Left ventricle myocardium inferior (tissue), 1 donor: ENCODE measurements at regions not wholly inside any gene's neighbourhood (a gene's known extent, or its start where the extent isn't known, plus 50 kb on each side); places are given as distances from the start of the nearest gene placed in this dataset.

Experiments
- DNase-seq: peaks from one replicate; pipeline ENCODE4 v3.0.0-alpha.2; 2020
- H3K27ac ChIP-seq: fragments of 200-600 bp; replicated peaks from 2 replicates; pipeline ENCODE4 v1.8.0; 2021
- H3K27me3 ChIP-seq: fragments of 200-600 bp; 2 replicates; pipeline ENCODE4 v1.8.0; 2021; ENCODE audit warnings: low read depth
- H3K36me3 ChIP-seq: fragments of 200-600 bp; 2 replicates; pipeline ENCODE4 v1.8.0; 2021
- H3K4me1 ChIP-seq: fragments of 200-600 bp; 2 replicates; pipeline ENCODE4 v1.8.0; 2021
- H3K4me3 ChIP-seq: fragments of 200-600 bp; 2 replicates; pipeline ENCODE4 v1.8.0; 2021; ENCODE audit warnings: mild to moderate bottlenecking, moderate library complexity
- H3K9me3 ChIP-seq: fragments of 200-600 bp; replicated peaks from 2 replicates; pipeline ENCODE4 v1.8.0; 2021
- intact Hi-C: fragments of 100-400 bp; cut with micrococcal nuclease; formaldehyde crosslinking; loops from one replicate; pipeline ENCODE4 v1.11.0; 2022
- TF ChIP-seq, protein P1 (sequence below): fragments of 200-600 bp; IDR thresholded peaks from 2 replicates; pipeline ENCODE4 v1.8.0; 2021; ENCODE audit warnings: antibody characterized with exemption, mild to moderate bottlenecking, borderline replicate concordance
- donor health status: DM: no; HTN: yes; CAD: no; lungs with severe emphysema.

DNA sequence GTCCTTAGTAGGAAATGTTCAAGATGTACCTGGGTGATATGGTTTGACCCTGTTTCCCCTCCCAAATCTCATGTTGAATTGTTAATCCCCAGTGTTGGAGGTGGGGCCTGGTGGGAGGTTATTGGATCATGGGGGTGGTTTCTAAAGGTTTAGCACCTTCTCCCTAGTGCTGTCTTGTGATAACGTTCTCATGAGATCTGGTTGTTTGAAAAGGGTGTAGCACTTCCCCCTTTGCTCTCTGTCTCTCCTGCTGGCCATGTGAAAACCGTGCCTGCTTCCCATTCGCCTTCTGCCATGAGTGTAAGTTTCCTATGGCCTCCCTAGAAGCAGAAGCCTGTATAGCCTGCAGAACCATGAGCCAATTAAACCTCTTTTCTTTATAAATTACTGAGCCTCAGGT, 353.0 kb upstream of the SFSWAP start:
- no peak overlapping the region for H3K27ac ChIP-seq
- H3K27me3 ChIP-seq: peaks cover 50% of the 10 kb centered on the region
- intact Hi-C loops: no loop called here
- no peaks in the 10 kb centered on the region for H3K4me1 ChIP-seq
- no peak for DNase-seq
- no peaks in the 10 kb centered on the region for H3K36me3 ChIP-seq
- peaks cover 6% of the 10 kb centered on the region for H3K9me3 ChIP-seq
- TF ChIP-seq, protein P1, sequence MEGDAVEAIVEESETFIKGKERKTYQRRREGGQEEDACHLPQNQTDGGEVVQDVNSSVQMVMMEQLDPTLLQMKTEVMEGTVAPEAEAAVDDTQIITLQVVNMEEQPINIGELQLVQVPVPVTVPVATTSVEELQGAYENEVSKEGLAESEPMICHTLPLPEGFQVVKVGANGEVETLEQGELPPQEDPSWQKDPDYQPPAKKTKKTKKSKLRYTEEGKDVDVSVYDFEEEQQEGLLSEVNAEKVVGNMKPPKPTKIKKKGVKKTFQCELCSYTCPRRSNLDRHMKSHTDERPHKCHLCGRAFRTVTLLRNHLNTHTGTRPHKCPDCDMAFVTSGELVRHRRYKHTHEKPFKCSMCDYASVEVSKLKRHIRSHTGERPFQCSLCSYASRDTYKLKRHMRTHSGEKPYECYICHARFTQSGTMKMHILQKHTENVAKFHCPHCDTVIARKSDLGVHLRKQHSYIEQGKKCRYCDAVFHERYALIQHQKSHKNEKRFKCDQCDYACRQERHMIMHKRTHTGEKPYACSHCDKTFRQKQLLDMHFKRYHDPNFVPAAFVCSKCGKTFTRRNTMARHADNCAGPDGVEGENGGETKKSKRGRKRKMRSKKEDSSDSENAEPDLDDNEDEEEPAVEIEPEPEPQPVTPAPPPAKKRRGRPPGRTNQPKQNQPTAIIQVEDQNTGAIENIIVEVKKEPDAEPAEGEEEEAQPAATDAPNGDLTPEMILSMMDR: no peak
- no peak overlapping the region for H3K4me3 ChIP-seq

DNA sequence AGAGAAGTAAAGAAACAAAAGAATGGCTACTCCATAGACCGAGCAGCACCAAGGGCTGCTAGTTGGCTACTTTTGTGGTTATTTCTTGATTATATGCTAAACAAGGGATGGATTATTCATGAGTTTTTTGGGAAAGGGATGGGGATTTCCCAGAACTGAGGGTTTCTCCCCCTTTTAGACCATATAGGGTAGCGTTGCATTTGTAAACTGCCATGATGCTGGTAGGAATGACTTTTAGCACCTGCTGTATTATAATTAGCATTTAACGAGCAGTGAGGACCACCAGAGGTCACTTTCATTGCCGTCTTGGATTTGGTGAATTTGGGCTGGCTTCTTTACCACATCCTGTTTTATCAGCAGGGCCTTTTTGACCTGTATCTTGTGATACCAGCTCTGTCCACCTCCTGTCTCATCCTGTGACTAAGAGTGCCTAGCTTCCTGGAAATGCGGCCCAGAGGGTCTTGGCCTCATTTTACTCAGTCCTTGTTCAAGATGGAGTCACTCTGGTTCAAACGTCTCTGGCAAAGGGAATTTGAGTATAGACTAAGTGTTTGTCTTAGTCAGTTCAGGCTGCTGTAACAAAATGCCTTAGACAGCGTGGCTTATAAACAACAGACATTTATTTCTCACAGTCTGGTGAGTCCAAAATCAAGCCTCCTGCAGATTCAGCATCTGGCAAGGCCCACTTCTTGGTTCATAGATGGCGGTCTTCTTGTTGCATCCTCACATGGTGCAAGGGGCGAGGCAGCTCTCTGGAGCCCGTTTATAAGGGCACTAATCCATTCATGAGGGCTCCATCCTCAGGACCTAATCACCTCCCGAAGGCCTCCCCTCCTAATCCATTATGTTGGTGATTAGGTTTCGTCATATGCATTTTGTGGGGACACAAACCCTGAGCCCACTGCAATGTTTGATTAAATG, 348.3 kb upstream of the SFSWAP start:
- no peaks in the 10 kb centered on the region for H3K4me1 ChIP-seq
- no peak overlapping the region for H3K4me3 ChIP-seq
- TF ChIP-seq, protein P1: no peak
- H3K9me3 ChIP-seq: peaks cover 9% of the 10 kb centered on the region
- no peak overlapping the region for H3K27ac ChIP-seq
- peaks cover 31% of the 10 kb centered on the region for H3K27me3 ChIP-seq
- no peak for DNase-seq
- H3K36me3 ChIP-seq: no peaks in the 10 kb centered on the region
- intact Hi-C loops: no loop called here

DNA sequence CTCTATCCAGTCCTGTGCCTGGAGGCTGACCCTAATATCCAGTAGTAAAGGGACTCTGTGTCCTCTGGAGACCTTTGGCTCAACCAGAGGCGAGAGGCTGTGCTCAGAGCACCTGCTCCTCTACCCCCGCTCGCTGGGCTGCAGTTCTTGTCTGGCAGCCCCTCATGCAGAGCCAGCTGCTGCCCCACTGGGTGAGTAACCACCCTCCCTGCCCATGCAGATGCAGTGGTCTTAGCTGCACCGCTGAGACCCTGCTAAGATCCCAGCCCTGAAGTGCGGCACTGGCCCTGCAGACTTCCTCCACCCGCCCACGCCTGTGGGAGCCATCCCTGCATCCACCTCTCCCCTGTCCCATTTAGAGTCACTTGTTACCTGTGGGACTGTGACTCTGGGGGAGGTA, 347.5 kb upstream of the SFSWAP start:
- intact Hi-C loops: no loop called here
- H3K27me3 ChIP-seq: peaks cover 29% of the 10 kb centered on the region
- H3K4me3 ChIP-seq: no peak overlapping the region
- H3K36me3 ChIP-seq: no peaks in the 10 kb centered on the region
- peaks cover 9% of the 10 kb centered on the region for H3K9me3 ChIP-seq
- H3K4me1 ChIP-seq: no peaks in the 10 kb centered on the region
- DNase-seq: no peak
- TF ChIP-seq, protein P1: no peak
- H3K27ac ChIP-seq: no peak overlapping the region

DNA sequence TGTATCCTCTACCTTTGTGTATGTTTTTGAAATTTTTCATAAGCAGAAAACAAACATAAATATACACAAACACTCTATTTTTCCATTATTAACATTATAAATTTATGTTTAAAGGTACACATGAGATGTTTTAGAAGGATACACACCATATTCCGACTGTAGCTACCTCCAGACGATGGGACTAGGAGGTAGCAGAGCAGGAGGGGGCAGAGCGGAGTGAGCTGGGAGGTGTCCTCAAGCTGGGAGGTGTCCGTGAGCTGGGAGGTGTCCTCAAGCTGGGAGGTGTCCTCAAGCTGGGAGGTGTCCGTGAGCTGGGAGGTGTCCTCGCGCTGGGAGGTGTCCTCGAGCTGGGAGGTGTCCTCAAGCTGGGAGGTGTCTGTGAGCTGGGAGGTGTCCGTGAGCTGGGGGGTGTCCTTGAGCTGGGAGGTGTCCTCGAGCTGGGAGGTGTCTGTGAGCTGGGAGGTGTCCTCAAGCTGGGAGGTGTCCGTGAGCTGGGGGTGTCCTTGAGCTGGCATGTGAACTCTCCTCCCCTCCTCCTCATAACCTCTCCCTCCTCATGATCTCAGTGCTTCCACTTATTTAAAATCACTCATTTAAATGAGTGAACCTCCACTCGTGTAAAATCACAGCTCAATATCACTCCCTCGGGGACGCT, 346.9 kb upstream of the SFSWAP start:
- no peak overlapping the region for H3K4me3 ChIP-seq
- no peaks in the 10 kb centered on the region for H3K4me1 ChIP-seq
- H3K9me3 ChIP-seq: peaks cover 9% of the 10 kb centered on the region
- H3K27ac ChIP-seq: no peak overlapping the region
- H3K27me3 ChIP-seq: peaks cover 35% of the 10 kb centered on the region
- H3K36me3 ChIP-seq: no peaks in the 10 kb centered on the region
- no peak for DNase-seq
- intact Hi-C loops: no loop called here
- TF ChIP-seq, protein P1: no peak

DNA sequence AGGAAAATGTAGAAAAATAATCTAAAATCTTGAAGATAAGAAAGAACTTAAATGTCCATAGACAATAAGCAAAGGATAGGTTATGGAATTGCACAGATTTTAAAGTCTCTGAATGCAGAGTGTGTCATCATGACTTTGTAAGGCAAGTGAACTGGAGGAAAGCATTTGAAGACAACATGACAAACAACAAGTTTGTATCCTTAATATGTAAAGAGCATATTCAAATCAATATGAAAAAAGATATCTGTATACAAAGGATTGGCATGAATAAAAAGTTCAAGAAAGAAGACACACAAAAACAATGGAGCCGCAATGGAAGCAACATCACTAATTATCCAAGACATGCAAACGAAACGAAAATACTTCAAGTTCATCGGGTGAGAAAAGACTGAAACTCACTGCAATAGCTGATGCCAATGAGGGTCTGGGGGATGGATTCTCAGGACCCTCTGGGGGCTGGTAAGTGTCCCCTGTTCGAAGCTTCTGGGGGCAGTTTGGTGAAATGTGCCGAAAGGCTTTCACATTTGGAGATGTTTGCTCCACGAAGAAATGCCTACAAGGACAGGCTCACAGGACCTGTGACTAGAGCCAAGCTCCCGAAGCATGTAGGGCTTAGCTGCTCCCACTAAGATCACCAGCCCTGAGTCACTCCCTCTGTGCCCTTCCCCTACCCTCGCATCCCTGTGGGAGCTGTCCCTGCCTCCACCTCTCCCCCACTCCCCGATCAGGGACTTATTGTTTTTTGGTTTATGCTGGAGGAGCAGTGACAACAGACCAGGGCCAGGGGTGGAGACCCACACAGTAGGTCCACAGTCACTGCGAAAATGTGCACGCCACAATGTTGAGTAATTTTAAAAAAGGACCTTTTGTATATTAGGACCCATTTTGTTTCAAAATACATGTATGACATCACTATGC, 345.7 kb upstream of the SFSWAP start:
- Histone ChIP-seq H3K27me3 (peaks cover 39% of the 10 kb centered on the region), H3K4me1 (no peaks in the 10 kb centered on the region), H3K4me3 (no peak overlapping the region), H3K27ac (no peak overlapping the region), H3K36me3 (no peaks in the 10 kb centered on the region), H3K9me3 (peaks cover 5% of the 10 kb centered on the region)
- DNase-seq: no peak
- intact Hi-C loops: no loop called here
- TF ChIP-seq, protein P1: no peak
